GM18858 (cell line): ENCODE measurements at regions not wholly inside any gene's neighbourhood (a gene's known extent, or its start where the extent isn't known, plus 50 kb on each side); places are given as distances from the start of the nearest gene placed in this dataset.

Source experiments
- ATAC-seq: cut with Tn5 transposase; IDR thresholded peaks from one replicate; pipeline ENCODE4 v1.9.1; 2021; ENCODE audit not compliant: unreplicated experiment

- ATAC-seq = no peak
Measured at GRCh38 chr13:86714495-86714894, 915.3 kb upstream of the SLITRK6 start.

DNA sequence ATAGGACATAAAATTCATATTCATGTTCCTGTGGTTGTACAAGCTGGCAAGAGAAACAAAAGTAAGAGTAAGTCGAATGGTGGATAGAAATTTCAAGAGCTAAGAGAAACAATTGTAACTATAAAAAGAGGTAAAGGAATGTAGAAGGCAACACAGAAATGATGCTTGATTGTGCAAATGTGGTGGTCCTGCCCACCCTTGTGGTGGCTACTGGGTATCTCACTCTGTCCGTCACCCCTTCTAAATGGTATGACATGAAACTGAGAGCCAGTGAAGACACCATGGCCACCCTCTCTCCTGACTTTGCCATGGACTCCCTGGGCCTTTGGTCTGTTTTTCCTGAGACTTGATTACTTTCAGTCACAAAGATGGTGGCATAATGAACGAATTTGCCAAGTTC lies 925.9 kb upstream of the SLITRK6 start:
- no peak for ATAC-seq

GRCh38 chr13:86729206-86729605 lies 930.0 kb upstream of the SLITRK6 start:
- ATAC-seq = no peak

DNA sequence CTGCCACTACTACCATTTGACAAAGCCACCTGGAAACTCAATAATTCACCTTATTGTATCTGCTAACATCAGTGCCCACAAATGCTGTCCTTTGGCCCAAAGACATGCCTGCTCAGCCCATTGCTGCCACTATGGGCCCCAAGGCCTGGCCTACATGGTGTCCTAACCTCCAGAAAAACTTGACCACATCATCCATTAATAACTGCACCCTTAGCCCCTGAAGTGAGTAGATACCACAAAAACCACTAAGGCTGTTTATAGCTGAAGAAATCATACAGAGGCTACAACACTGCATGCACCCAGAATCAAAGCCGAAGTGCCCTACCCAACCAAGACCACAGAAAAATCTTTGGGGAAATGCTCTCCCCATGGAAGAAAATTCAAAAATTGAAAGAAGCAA lies 932.8 kb upstream of the SLITRK6 start:
- no peak for ATAC-seq

DNA sequence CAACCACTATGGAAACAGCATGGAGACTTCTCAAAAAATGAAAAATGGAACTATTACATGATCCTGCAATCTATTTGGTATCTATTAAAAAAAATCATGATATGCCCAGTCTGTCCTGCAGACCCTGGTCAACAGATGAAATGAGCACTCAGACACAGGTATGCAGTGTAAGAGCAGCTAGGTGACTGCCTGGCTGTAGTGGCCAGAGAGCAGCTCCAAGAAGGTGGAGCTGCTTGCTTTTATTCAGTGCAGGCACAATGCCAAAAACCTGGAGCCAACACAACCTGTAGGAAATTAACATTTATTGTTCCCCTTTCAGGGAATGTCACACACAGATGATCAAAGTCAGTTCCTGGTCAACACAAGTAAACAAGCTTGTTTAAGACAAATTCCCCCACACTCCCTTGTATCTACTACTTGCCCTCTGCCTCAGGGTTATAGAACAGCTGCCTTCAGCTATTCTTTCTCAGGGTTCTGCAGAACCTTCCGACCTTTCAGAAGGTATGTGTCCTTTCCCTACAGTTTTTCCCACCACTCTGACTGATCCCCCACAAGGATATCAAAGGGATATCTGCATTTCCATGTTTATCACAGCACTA lies 933.7 kb upstream of the SLITRK5 start:
- ATAC-seq = no peak

DNA sequence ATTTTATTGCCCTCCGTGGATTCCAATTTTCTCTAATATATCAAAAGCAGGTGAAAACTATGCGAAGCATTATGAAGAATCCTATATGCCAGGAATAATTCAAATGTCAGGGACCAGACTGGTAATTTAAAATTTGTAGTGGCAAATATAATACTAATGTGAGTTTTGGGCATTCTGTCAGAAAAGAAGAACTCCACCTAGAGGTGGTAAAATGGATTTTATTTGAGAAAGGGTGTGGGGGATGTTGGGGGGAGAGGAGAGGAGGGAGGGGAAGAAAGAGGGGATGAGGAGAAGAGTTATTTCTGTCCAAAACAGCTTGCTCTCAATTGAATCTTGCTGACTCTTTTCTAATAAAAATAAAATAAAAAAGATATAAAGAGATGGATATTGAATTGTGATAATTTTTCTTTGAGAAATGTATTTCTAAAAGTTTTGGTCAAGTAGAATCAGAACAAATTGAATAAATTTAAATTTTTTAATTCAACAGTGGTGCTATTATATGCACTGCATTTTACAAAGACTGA lies 929.3 kb upstream of the SLITRK5 start:
- ATAC-seq = no peak

DNA sequence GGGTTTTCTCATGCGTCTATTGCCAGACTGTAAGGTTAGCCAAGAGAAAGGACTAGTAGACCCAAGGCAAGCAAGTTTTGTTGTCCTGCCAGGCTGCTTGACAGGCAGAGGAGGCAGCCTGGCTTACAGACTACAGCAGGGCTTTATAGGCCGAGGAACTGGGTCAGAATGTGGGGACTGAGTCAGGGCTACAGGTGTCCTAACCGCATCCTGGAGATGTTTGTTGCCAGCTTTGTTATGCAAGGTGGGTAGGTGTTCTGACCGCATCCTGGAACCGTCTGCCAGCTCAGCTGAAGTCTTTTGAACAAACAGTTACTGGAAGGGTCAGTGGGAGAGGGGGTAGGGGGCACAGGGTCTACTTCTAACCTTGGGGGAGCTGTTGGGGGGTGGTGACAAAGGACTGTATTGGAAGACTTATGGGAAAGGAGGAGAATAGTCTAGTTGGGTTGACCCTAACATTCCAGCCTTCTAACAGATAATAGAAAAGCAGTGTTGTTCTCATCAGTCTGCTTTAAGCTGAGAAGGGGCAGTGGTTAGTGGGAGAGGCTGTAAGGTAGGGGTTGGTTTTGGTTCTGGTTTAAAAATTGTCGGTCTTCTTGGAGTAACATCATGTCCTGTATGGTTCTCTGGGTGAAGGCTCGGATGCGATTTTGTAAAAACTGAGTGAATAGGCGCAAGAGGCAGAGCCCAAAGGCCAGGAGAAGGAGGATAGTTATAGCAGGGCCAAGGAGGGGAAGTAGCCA lies 913.8 kb upstream of the SLITRK5 start:
- no peak for ATAC-seq

DNA sequence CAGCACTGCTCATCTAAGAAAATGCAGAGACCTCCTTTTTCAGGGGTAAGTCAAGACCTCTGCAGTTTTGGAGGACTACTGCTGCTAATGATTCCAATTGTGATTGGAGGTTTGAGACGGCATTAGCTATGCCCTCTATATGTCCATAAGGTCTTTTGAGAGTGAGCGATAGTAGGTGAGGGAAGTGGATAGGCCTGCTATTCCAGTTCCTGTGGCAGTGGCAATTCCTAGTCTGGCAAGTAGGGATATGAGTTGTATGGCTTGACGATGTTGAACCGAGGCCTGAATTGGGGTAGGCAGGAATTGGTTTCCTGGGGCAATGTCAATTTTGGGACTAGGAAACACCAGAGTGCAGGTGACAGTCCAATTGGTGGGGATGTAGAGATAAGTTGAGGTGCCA lies 913.1 kb upstream of the SLITRK5 start:
- ATAC-seq = no peak

DNA sequence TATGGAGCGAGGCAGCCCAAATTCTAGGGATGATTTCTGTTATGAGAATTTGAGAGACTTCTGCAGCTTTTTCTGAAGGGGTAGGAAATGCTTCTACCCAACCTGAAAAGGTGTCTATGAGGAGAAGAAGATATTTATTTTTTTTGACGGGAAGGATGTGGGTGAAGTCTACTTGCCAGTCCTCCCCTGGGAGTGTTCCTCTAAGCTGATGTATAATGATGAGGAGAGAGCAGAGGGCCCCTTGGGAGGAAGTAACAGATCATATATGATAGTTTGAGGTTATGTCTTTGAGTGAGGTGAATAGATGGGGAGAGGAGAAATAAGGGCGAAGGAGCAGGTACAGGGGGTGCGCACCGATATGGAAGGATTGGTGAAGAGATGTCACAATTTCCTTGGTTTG lies 910.6 kb upstream of the SLITRK5 start:
- ATAC-seq = no peak

DNA sequence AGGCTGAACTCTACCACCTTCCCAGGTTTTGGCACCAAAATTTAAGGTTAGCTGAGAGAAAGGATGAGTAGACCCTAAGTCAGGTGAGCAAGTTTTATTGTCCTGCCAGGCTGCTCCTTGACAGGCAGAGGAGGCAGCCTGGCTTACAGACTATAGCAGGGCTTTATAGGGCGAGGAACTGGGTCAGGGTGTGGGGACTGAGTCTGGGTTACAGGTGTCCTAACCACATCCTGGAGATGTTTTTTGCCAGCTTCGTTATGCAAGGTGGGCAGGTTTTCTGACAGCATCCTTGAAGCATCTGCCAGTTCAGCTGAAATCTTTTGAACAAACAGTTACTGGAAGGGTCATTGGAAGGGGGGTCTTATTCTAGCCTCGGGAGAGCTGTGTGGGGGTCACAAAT lies 905.7 kb upstream of the SLITRK5 start:
- ATAC-seq = no peak

DNA sequence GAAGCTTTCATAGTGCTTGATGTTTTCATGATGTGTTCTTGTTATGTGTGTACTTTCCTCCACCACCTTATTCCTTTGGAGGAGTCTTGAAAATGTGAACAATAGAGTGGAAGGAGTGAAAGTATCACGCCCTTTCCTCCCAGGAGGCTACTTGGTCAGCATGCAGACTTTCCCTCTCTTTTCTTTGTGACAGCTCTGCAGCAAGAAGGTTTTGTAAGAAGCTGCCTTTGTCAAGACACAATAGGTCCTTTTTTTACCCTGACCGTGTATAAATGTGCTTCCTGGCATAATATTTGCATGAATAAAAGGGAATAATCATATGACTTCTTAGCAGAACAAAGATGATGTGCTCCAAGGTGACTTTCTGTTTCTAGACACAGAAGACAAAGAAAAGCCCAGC lies 882.6 kb upstream of the SLITRK5 start:
- no peak for ATAC-seq

DNA sequence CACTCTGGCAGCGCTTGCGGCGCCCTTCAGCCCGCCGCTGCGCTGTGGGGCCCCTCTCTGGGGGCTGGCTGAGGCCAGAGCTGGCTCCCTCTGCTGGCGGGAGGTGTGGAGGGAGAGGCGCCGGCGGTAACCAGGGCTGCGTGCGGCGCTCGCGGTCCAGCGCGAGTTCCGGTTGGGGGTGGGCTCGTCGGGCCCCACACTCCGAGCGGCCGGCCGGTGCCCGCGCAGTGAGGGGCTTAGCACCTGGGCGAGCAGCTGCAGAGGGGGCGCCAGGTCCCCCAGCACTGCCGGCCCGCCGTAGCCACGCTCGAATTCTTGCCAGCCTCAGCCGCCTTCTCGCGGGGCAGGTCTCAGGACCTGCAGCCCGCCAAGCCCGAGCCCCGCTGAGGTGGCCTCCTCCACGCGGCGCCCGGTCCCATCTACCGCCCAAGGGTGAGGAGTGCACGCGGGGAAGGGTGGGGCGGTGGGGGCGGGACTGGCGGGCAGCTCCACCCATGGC lies 879.0 kb upstream of the SLITRK5 start:
- ATAC-seq = no peak

DNA sequence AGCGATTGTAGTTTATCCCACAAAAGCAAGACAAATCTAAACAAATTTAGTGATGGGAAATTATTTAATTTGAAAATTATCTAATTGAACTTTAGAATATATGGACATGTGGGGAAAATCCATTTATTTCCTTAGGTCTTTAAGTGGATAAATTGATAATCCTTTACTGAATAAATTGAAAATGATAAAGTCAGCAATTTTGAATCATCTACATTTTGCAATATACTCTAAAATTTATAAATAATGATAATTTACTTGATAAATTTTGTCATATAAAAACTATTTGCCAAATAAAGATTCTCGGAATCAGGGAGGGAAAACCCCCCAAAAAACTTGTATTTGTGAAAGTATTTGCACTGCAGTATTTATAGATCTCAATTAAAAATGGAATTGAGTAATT lies 875.3 kb upstream of the SLITRK5 start:
- ATAC-seq = no peak

- ATAC-seq = no peak
Measured at GRCh38 chr13:86810361-86810760, 860.8 kb upstream of the SLITRK5 start.

DNA sequence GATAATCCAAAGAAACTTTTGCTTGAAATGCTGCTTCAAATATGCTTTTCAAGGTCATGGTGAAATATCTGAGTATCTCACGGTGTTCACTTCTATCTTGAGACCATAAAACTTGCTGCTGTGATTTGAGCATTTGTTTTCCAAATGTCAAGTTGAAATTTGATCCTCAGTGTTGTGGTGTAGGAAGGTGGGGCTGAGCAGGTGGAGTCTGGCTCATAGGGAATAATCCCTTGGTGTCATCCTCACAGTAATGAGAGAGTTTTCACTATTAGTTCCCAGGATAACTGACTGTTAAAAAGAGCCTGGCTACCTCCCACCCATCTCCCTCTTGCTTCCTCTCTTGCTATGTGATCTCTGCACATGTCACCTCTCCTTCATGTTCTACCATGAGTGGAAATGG lies 858.0 kb upstream of the SLITRK5 start:
- no peak for ATAC-seq

GRCh38 chr13:86825410-86825809 lies 845.8 kb upstream of the SLITRK5 start:
- no peak for ATAC-seq

GRCh38 chr13:86826232-86826631 lies 844.9 kb upstream of the SLITRK5 start:
- no peak for ATAC-seq

GRCh38 chr13:86830046-86830445 lies 841.1 kb upstream of the SLITRK5 start:
- ATAC-seq = no peak

- no peak for ATAC-seq
Measured at GRCh38 chr13:86831084-86831483, 840.1 kb upstream of the SLITRK5 start.

- ATAC-seq = no peak
Measured at GRCh38 chr13:86838411-86839120, 832.6 kb upstream of the SLITRK5 start.

DNA sequence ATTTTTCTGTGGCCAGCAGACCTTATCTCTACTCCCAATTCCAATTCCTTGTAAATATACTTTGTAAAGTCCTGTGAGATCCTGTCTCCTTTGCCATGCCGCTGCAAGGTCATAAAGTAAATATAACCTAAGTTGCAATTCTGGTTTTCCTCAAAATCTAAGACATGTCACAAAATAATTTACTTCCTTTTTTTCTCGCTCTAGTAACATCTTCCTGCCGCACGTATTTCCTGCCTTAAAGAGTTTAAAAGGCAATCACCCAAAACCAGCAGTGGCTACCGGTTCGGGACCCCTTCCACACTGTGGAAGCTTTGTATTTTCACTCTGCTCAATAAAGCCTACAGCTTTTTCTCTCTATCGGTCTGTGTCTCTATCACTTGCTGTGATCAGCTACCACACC lies 832.0 kb upstream of the SLITRK5 start:
- no peak for ATAC-seq
